ENCODE measurements at regions not wholly inside any gene's neighbourhood (a gene's known extent, or its start where the extent isn't known, plus 50 kb on each side); places are given as distances from the start of the nearest gene placed in this dataset.

GRCh38 chr2:436205-436604 lies 148.3 kb upstream of the ALKAL2 start:
- Histone ChIP-seq H3K4me2 (ENCODE audit: extremely low read depth, insufficient read depth, low read length) (no peak overlapping the region), H3K27ac (ENCODE audit: insufficient read depth, low read length) (no peak overlapping the region), H3K4me1 (ENCODE audit: control insufficient read depth, extremely low read depth, insufficient read depth, low read length) (no peaks in the 10 kb centered on the region), H3K27me3 (ENCODE audit: control insufficient read depth, insufficient read depth, low read length) (no peaks in the 10 kb centered on the region), H4K20me1 (ENCODE audit: control insufficient read depth, extremely low read depth, insufficient read depth, low read length) (no peaks in the 10 kb centered on the region), H3K79me2 (ENCODE audit: control insufficient read depth, insufficient read depth, low read length) (no peaks in the 10 kb centered on the region), H3K36me3 (ENCODE audit: control insufficient read depth, insufficient read depth, low read length) (no peaks in the 10 kb centered on the region), H3K4me3 (replicated peaks in 1 of 4; ENCODE audit: control extremely low read depth in 1 of 4, insufficient read depth in 1 of 4, low read depth in 3 of 4, low read length in 4 of 4) (no peak overlapping the region), H3K9me3 (ENCODE audit: control insufficient read depth, insufficient read depth, low read depth, low read length) (no peaks in the 10 kb centered on the region), H3K9ac (ENCODE audit: insufficient read depth, low read length) (no peak overlapping the region), H2AFZ (ENCODE audit: low read length) (no peak overlapping the region)
- DNase-seq (ENCODE audit: low read depth in 2 of 2) = no peak
- no peak for TF ChIP-seq EZH2 (IDR thresholded peaks at IDR 0.05; ENCODE audit: low read length, missing control alignments)
- TF ChIP-seq, protein P1, sequence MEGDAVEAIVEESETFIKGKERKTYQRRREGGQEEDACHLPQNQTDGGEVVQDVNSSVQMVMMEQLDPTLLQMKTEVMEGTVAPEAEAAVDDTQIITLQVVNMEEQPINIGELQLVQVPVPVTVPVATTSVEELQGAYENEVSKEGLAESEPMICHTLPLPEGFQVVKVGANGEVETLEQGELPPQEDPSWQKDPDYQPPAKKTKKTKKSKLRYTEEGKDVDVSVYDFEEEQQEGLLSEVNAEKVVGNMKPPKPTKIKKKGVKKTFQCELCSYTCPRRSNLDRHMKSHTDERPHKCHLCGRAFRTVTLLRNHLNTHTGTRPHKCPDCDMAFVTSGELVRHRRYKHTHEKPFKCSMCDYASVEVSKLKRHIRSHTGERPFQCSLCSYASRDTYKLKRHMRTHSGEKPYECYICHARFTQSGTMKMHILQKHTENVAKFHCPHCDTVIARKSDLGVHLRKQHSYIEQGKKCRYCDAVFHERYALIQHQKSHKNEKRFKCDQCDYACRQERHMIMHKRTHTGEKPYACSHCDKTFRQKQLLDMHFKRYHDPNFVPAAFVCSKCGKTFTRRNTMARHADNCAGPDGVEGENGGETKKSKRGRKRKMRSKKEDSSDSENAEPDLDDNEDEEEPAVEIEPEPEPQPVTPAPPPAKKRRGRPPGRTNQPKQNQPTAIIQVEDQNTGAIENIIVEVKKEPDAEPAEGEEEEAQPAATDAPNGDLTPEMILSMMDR (conservative IDR thresholded peaks at IDR 0.05 in 1 of 2, IDR thresholded peaks at IDR 0.05 in 1 of 2; ENCODE audit: low read depth in 1 of 2, low read length in 2 of 2) = no peak

GRCh38 chr2:434625-435024 lies 146.7 kb upstream of the ALKAL2 start:
- Histone ChIP-seq H4K20me1 (ENCODE audit: control insufficient read depth, extremely low read depth, insufficient read depth, low read length) (no peaks in the 10 kb centered on the region), H3K36me3 (ENCODE audit: control insufficient read depth, insufficient read depth, low read length) (no peaks in the 10 kb centered on the region), H3K27ac (ENCODE audit: insufficient read depth, low read length) (no peak overlapping the region), H3K4me1 (ENCODE audit: control insufficient read depth, extremely low read depth, insufficient read depth, low read length) (no peaks in the 10 kb centered on the region), H3K4me3 (replicated peaks in 1 of 4; ENCODE audit: control extremely low read depth in 1 of 4, insufficient read depth in 1 of 4, low read depth in 3 of 4, low read length in 4 of 4) (no peak overlapping the region), H3K27me3 (ENCODE audit: control insufficient read depth, insufficient read depth, low read length) (no peaks in the 10 kb centered on the region), H3K9ac (ENCODE audit: insufficient read depth, low read length) (no peak overlapping the region), H3K79me2 (ENCODE audit: control insufficient read depth, insufficient read depth, low read length) (no peaks in the 10 kb centered on the region), H3K9me3 (ENCODE audit: control insufficient read depth, insufficient read depth, low read depth, low read length) (no peaks in the 10 kb centered on the region), H3K4me2 (ENCODE audit: extremely low read depth, insufficient read depth, low read length) (no peak overlapping the region), H2AFZ (ENCODE audit: low read length) (no peak overlapping the region)
- no peak for DNase-seq (ENCODE audit: low read depth in 2 of 2)
- TF ChIP-seq, protein P1 (conservative IDR thresholded peaks at IDR 0.05 in 1 of 2, IDR thresholded peaks at IDR 0.05 in 1 of 2; ENCODE audit: low read depth in 1 of 2, low read length in 2 of 2) = no peak
- no peak for TF ChIP-seq EZH2 (IDR thresholded peaks at IDR 0.05; ENCODE audit: low read length, missing control alignments)

DNA sequence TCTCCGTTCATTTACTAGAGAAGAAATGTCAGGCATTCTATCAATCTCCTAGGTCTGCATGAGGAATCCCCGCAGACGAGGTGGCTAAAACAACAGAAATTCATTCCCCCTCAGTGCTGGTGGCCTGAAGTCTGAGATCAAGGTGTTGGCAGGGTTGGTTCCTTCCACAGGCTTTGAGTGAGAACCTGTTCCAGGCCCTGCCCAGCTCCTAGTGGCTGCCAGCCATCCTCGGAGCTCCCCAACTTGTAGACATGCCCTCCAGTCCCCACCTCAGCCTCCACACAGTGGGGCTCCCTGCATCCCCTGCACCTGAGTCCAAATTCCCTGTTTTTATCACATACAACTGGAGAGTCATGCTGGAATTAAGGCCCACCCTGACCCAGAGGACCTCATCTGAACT lies 145.3 kb upstream of the ALKAL2 start:
- no peak overlapping the region for H3K4me3 ChIP-seq (replicated peaks in 1 of 4; ENCODE audit: control extremely low read depth in 1 of 4, insufficient read depth in 1 of 4, low read depth in 3 of 4, low read length in 4 of 4)
- no peaks in the 10 kb centered on the region for H3K4me1 ChIP-seq (ENCODE audit: control insufficient read depth, extremely low read depth, insufficient read depth, low read length)
- no peaks in the 10 kb centered on the region for H3K27me3 ChIP-seq (ENCODE audit: control insufficient read depth, insufficient read depth, low read length)
- H3K4me2 ChIP-seq (ENCODE audit: extremely low read depth, insufficient read depth, low read length) = no peak overlapping the region
- no peak overlapping the region for H3K27ac ChIP-seq (ENCODE audit: insufficient read depth, low read length)
- no peaks in the 10 kb centered on the region for H4K20me1 ChIP-seq (ENCODE audit: control insufficient read depth, extremely low read depth, insufficient read depth, low read length)
- H3K9ac ChIP-seq (ENCODE audit: insufficient read depth, low read length) = no peak overlapping the region
- no peak overlapping the region for H2AFZ ChIP-seq (ENCODE audit: low read length)
- DNase-seq (ENCODE audit: low read depth in 2 of 2) = no peak
- no peaks in the 10 kb centered on the region for H3K36me3 ChIP-seq (ENCODE audit: control insufficient read depth, insufficient read depth, low read length)
- TF ChIP-seq EZH2 (IDR thresholded peaks at IDR 0.05; ENCODE audit: low read length, missing control alignments) = no peak
- TF ChIP-seq, protein P1 (conservative IDR thresholded peaks at IDR 0.05 in 1 of 2, IDR thresholded peaks at IDR 0.05 in 1 of 2; ENCODE audit: low read depth in 1 of 2, low read length in 2 of 2) = no peak
- H3K79me2 ChIP-seq (ENCODE audit: control insufficient read depth, insufficient read depth, low read length) = no peaks in the 10 kb centered on the region
- H3K9me3 ChIP-seq (ENCODE audit: control insufficient read depth, insufficient read depth, low read depth, low read length) = no peaks in the 10 kb centered on the region
